SK-N-SH treated with all-trans-retinoic acid at 6 μM for 48 hours (cell line): ENCODE measurements at regions not wholly inside any gene's neighbourhood (a gene's known extent, or its start where the extent isn't known, plus 50 kb on each side); places are given as distances from the start of the nearest gene placed in this dataset.
A peak's percentile ranks its signal among the peaks of the same experiment; 100 is the strongest.

Experiments used
- ATAC-seq: fragments of 200-7000 bp; cut with Tn5 transposase; 3 replicates; pipeline ENCODE4 v1.9.1; 2020; ENCODE audit warnings: mild to moderate bottlenecking, moderate library complexity
- ARNTL ChIP-seq: fragments of 450-650 bp; formaldehyde crosslinking; IDR thresholded peaks from 2 replicates; pipeline ENCODE4 v1.5.0; 2020; ENCODE audit warnings: low read depth, mild to moderate bottlenecking, moderate library complexity, borderline replicate concordance
- BACH2 ChIP-seq: fragments of 250-450 bp; sonication (Bioruptor Pico); IDR thresholded peaks from 2 replicates; pipeline ENCODE4 v1.9.0; 2021; ENCODE audit warnings: mild to moderate bottlenecking, borderline replicate concordance
- CSRNP3 ChIP-seq: fragments of 250-450 bp; sonication (Bioruptor Pico); IDR thresholded peaks from 2 replicates; pipeline ENCODE4 v1.5.1; 2021; ENCODE audit warnings: mild to moderate bottlenecking, moderate library complexity
- ESRRG ChIP-seq: fragments of 250-450 bp; sonication (Bioruptor Pico); IDR thresholded peaks from 2 replicates; pipeline ENCODE4 v1.6.1; 2021; ENCODE audit warnings: mild to moderate bottlenecking
- ISL1 ChIP-seq: fragments of 250-450 bp; sonication (Bioruptor Pico); IDR thresholded peaks from 2 replicates; pipeline ENCODE4 v2.1.2; 2022; ENCODE audit warnings: mild to moderate bottlenecking, moderate library complexity
- OSR1 ChIP-seq: fragments of 250-450 bp; sonication (Bioruptor Pico); IDR thresholded peaks from 2 replicates; pipeline ENCODE4 v1.8.0; 2022; ENCODE audit warnings: moderate library complexity, mild to moderate bottlenecking, inconsistent platforms
- POU6F1 ChIP-seq: fragments of 250-450 bp; sonication (Bioruptor Pico); IDR thresholded peaks from 2 replicates; pipeline ENCODE4 v1.8.0; 2021; ENCODE audit warnings: low read depth, mild to moderate bottlenecking, moderate library complexity, borderline replicate concordance
- PPARA ChIP-seq: fragments of 250-450 bp; sonication (Bioruptor Pico); IDR thresholded peaks from 2 replicates; pipeline ENCODE4 v1.5.0; 2020; ENCODE audit warnings: mild to moderate bottlenecking, borderline replicate concordance
- RARB ChIP-seq: fragments of 250-450 bp; sonication (Bioruptor Pico); IDR thresholded peaks from 2 replicates; pipeline ENCODE4 v1.8.0; 2021; ENCODE audit warnings: mild to moderate bottlenecking, moderate library complexity
- SNAI2 ChIP-seq: fragments of 250-450 bp; sonication (Bioruptor Pico); IDR thresholded peaks from 2 replicates; pipeline ENCODE4 v1.5.0; 2020; ENCODE audit warnings: mild to moderate bottlenecking, moderate library complexity
- TCF4 ChIP-seq: fragments of 250-450 bp; sonication (Bioruptor Pico); IDR thresholded peaks from 2 replicates; pipeline ENCODE4 v1.8.0; 2021; ENCODE audit warnings: mild to moderate bottlenecking, moderate library complexity, borderline replicate concordance
- TOX ChIP-seq: fragments of 250-450 bp; sonication (Bioruptor Pico); IDR thresholded peaks from 2 replicates; pipeline ENCODE4 v1.8.0; 2021; ENCODE audit warnings: mild to moderate bottlenecking, moderate library complexity, borderline replicate concordance
- TSHZ2 ChIP-seq: fragments of 250-450 bp; sonication (Bioruptor Pico); IDR thresholded peaks from 2 replicates; pipeline ENCODE4 v1.5.0; 2020; ENCODE audit warnings: mild to moderate bottlenecking, moderate library complexity
- ZFP3 ChIP-seq: fragments of 250-450 bp; sonication (Bioruptor Pico); IDR thresholded peaks from 2 replicates; pipeline ENCODE4 v1.5.0; 2020; ENCODE audit warnings: mild to moderate bottlenecking, moderate library complexity
- ZFP30 ChIP-seq: fragments of 450-650 bp; formaldehyde crosslinking; IDR thresholded peaks from 2 replicates; pipeline ENCODE4 v1.5.0; 2022; ENCODE audit warnings: mild to moderate bottlenecking, moderate library complexity
- ZNF565 ChIP-seq: fragments of 450-650 bp; formaldehyde crosslinking; conservative IDR thresholded peaks from 2 replicates; pipeline ENCODE4 v1.5.0; 2020; ENCODE audit warnings: low read depth, mild to moderate bottlenecking, moderate library complexity
- ZNF70 ChIP-seq: fragments of 450-650 bp; formaldehyde crosslinking; IDR thresholded peaks from 2 replicates; pipeline ENCODE4 v1.5.0; 2020; ENCODE audit warnings: mild to moderate bottlenecking, moderate library complexity
- ZNF8 ChIP-seq: fragments of 450-650 bp; formaldehyde crosslinking; IDR thresholded peaks from 2 replicates; pipeline ENCODE4 v1.5.0; 2020; ENCODE audit warnings: mild to moderate bottlenecking, moderate library complexity
- TF ChIP-seq, protein P1 (sequence below): fragments of 250-450 bp; sonication (Bioruptor Pico); IDR thresholded peaks from 2 replicates; pipeline ENCODE4 v1.5.1; 2020; ENCODE audit warnings: low read depth, mild to moderate bottlenecking, moderate library complexity

GRCh38 chr7:54674891-54675290, 84.1 kb downstream of the SEC61G start:
- TF ChIP-seq, protein P1, sequence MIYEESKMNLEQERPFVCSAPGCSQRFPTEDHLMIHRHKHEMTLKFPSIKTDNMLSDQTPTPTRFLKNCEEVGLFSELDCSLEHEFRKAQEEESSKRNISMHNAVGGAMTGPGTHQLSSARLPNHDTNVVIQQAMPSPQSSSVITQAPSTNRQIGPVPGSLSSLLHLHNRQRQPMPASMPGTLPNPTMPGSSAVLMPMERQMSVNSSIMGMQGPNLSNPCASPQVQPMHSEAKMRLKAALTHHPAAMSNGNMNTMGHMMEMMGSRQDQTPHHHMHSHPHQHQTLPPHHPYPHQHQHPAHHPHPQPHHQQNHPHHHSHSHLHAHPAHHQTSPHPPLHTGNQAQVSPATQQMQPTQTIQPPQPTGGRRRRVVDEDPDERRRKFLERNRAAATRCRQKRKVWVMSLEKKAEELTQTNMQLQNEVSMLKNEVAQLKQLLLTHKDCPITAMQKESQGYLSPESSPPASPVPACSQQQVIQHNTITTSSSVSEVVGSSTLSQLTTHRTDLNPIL (CRISPR knock-in tag): no peak
- TF ChIP-seq TOX (CRISPR knock-in tag) (no peak), BACH2 (no peak), POU6F1 (CRISPR knock-in tag) (no peak), TCF4 (no peak), PPARA (CRISPR knock-in tag) (no peak), ARNTL (CRISPR knock-in tag) (no peak), ZNF8 (no peak), ZNF565 (CRISPR knock-in tag) (no peak), ZNF70 (CRISPR knock-in tag) (no peak), TSHZ2 (CRISPR knock-in tag) (no peak), SNAI2 (no peak), OSR1 (no peak), ISL1 (CRISPR knock-in tag) (no peak)
- ATAC-seq: no peak

DNA sequence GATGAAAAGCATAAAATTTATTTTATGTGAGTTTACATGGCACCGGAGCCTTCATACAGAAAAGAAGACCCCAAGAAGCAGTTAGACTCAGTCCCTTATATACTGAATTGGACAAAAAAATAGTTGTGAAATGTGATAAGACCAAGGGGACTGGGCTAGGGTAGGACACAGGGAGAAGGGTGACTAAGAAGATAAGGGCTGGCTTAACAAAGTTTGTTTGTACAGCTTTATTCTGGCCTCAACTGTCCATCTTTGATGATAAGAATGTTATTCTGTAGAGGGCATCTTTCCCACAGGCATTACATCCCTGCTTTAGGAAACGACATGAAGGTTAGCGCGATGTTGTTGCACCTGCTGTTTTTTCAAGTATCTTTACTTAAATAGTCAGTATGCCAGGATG, 86.5 kb downstream of the SEC61G start:
- no peak for TF ChIP-seq ZFP3 (CRISPR knock-in tag)
- no peak for TF ChIP-seq OSR1
- TF ChIP-seq CSRNP3 (CRISPR knock-in tag): no peak
- no peak for TF ChIP-seq ZNF70 (CRISPR knock-in tag)
- ATAC-seq: no peak

DNA sequence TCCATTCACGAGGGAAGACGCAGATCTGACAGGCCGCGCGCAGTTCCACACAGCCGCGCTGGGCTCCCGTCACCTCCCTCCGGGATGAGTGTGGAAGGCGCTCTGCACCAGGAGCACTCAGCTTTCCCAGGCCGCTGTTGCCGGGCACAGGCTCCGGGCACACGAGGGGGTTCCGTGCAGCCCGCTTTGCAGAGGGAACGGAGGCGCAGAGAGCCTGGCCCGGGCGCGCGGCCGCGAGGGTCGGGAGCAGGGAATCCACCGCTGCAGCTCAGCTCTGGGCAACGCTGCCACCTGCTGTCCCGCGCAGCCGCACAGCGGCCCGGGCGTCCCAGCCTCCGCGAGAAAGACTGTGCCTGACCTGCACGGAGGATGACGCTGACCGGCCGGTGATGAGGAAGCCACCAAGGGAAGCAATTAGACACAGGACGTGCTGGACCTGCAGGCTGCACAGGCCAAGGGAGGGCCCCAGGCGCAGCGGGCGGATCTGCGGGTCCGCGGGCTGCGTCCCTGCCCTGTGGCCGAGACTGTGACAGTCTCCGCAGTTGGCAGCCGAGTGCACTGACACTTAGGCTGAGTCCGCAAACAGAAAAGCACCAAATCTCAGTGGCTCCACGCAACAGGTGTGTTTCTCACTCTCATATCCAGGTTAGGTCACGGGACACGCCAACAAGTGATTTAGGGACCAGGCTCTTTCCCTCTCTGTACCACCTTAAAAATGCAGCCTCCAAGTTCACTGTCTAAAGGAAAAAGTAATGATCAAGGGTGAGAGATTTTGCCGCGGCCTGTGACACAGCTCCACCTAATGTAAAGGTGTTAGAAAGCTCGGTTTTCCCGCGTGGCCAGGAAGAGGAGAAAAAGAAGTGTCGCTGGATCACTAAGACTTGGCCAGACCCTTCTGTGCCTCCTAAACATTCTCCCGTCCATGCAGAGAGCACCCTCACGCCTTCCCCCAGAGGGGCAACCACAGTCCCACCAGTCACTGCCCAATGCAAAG, 94.5 kb downstream of the SEC61G start:
- peak; percentile 97 for ATAC-seq
- TF ChIP-seq TOX (CRISPR knock-in tag) (no peak), BACH2 (no peak), ISL1 (CRISPR knock-in tag) (no peak), ESRRG (CRISPR knock-in tag) (no peak), ZNF70 (CRISPR knock-in tag) (no peak), ZFP30 (no peak), CSRNP3 (CRISPR knock-in tag) (no peak), ARNTL (CRISPR knock-in tag) (no peak), SNAI2 (no peak), OSR1 (no peak), PPARA (CRISPR knock-in tag) (no peak), RARB (CRISPR knock-in tag) (no peak)
- TF ChIP-seq, all 23 proteins: peak for 0
